ENCODE measurements at regions not wholly inside any gene's neighbourhood (a gene's known extent, or its start where the extent isn't known, plus 50 kb on each side); places are given as distances from the start of the nearest gene placed in this dataset.

DNA sequence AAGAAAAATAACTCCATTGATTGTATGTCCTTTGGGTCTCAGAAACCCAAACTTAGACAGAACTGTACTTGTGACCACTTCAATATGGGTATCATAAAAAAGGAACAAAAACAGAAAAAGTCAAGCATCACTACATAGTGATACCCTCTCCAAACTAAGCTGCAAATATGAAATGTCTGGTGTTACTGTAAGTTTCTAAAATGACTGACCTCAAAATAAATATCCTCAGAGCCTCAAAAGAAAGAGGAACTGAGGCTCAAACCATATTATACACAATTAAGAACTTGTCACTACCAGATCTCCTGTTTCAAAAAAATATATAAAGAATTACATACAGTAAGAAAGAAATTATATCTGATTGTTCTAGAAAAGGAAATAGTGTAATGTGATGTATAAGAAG, 787.9 kb upstream of the KLHL1 start:
- no peak overlapping the region for H3K4me2 ChIP-seq (ENCODE audit: low read length)
- H3K36me3 ChIP-seq (ENCODE audit: low read depth, low read length), result no peaks in the 10 kb centered on the region
- H3K79me2 ChIP-seq (ENCODE audit: low read length), result no peaks in the 10 kb centered on the region
- ChIA-PET CTCF (no interaction called here), POLR2A (ENCODE audit: unreplicated experiment) (no interaction called here)
- ATAC-seq, result no peak
- no peak overlapping the region for H3K4me3 ChIP-seq (ENCODE audit: low read length)
- H3K27ac ChIP-seq (ENCODE audit: low read length), result no peak overlapping the region
- H3K9me2 ChIP-seq (replicated peaks; ENCODE audit: low read length), result no peaks in the 10 kb centered on the region
- H3F3A ChIP-seq (ENCODE audit: low read length, unreplicated experiment), result no peaks in the 10 kb centered on the region
- no TSS peak for BruUV-seq (replicated peaks)
- H3K27me3 ChIP-seq (ENCODE audit: low read length), result no peaks in the 10 kb centered on the region
- H3K9ac ChIP-seq (ENCODE audit: low read length), result no peak overlapping the region
- H2AFZ ChIP-seq (ENCODE audit: low read length), result no peak overlapping the region
- H3K4me1 ChIP-seq (ENCODE audit: insufficient read depth, low read length), result no peaks in the 10 kb centered on the region
- no peak for DNase-seq
- TF ChIP-seq, protein P1, sequence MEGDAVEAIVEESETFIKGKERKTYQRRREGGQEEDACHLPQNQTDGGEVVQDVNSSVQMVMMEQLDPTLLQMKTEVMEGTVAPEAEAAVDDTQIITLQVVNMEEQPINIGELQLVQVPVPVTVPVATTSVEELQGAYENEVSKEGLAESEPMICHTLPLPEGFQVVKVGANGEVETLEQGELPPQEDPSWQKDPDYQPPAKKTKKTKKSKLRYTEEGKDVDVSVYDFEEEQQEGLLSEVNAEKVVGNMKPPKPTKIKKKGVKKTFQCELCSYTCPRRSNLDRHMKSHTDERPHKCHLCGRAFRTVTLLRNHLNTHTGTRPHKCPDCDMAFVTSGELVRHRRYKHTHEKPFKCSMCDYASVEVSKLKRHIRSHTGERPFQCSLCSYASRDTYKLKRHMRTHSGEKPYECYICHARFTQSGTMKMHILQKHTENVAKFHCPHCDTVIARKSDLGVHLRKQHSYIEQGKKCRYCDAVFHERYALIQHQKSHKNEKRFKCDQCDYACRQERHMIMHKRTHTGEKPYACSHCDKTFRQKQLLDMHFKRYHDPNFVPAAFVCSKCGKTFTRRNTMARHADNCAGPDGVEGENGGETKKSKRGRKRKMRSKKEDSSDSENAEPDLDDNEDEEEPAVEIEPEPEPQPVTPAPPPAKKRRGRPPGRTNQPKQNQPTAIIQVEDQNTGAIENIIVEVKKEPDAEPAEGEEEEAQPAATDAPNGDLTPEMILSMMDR (conservative IDR thresholded peaks at IDR 0.05; ENCODE audit: low read depth, low read length), result no peak
- no peak for TF ChIP-seq EZH2phosphoT487 (IDR thresholded peaks at IDR 0.05; ENCODE audit: borderline replicate concordance, low read length)
- TF ChIP-seq EZH2 (IDR thresholded peaks at IDR 0.05; ENCODE audit: low read length, unreplicated experiment), result no peak
- no peaks in the 10 kb centered on the region for H3K9me3 ChIP-seq (ENCODE audit: low read length)
- intact Hi-C loops (cut with micrococcal nuclease), result no loop called here
- H4K20me1 ChIP-seq (ENCODE audit: low read length), result no peaks in the 10 kb centered on the region

DNA sequence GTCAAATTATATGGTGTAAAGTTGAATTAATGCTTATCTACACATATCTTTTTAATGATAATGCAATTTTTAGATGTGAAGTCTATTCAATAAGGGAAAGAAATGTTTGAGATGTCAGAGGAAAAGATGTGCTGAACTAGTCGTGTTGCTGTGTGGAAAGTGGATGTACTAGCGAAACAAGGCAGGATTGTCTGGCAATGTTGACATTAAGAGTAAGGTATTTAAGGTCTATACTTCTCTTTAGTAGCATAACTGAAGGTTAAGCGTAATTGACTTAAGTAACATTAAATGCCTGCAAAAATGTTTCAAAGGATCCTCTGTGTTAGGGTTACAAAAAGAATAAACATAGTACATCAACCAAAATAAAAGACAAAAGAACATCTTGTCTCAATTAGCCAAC, 787.3 kb upstream of the KLHL1 start:
- Histone ChIP-seq H3K4me3 (ENCODE audit: low read length) (no peak overlapping the region), H3K9me2 (replicated peaks; ENCODE audit: low read length) (no peaks in the 10 kb centered on the region), H3K9me3 (ENCODE audit: low read length) (no peaks in the 10 kb centered on the region), H3K36me3 (ENCODE audit: low read depth, low read length) (no peaks in the 10 kb centered on the region), H3K27me3 (ENCODE audit: low read length) (no peaks in the 10 kb centered on the region), H2AFZ (ENCODE audit: low read length) (no peak overlapping the region), H3K4me2 (ENCODE audit: low read length) (no peak overlapping the region), H3K79me2 (ENCODE audit: low read length) (no peaks in the 10 kb centered on the region), H3K27ac (ENCODE audit: low read length) (no peak overlapping the region), H3F3A (ENCODE audit: low read length, unreplicated experiment) (no peaks in the 10 kb centered on the region), H4K20me1 (ENCODE audit: low read length) (no peaks in the 10 kb centered on the region), H3K9ac (ENCODE audit: low read length) (no peak overlapping the region), H3K4me1 (ENCODE audit: insufficient read depth, low read length) (no peaks in the 10 kb centered on the region)
- no TSS peak for BruUV-seq (replicated peaks)
- ATAC-seq (no peak), DNase-seq (no peak)
- POLR2A ChIA-PET (ENCODE audit: unreplicated experiment), result no interaction called here
- intact Hi-C loops (cut with micrococcal nuclease), result no loop called here
- TF ChIP-seq, protein P1 (conservative IDR thresholded peaks at IDR 0.05; ENCODE audit: low read depth, low read length), result no peak
- TF ChIP-seq EZH2 (IDR thresholded peaks at IDR 0.05; ENCODE audit: low read length, unreplicated experiment) (no peak), EZH2phosphoT487 (IDR thresholded peaks at IDR 0.05; ENCODE audit: borderline replicate concordance, low read length) (no peak)
- CTCF ChIA-PET, result no interaction called here

DNA sequence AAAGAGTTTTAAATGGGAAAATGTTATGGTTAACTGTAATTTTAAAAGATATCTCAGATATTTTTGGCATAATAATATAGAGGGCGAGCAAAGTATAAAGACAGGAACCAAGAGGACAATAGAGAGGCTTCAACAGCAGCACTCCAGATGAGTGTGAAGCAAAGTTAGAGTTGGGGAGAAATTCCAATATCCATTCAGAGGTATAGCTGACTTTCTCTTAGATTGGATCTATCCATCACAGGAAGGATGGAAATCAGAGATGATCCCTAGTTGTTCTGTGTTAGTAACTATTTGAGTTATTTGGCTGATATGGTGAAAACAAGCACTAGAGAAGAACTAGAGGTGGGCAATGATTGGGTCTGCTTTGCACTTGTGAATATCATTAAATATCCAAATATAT, 786.0 kb upstream of the KLHL1 start:
- no TSS peak for BruUV-seq (replicated peaks)
- H3K9me3 ChIP-seq (ENCODE audit: low read length), result no peaks in the 10 kb centered on the region
- H3K9ac ChIP-seq (ENCODE audit: low read length), result no peak overlapping the region
- no peak overlapping the region for H3K4me2 ChIP-seq (ENCODE audit: low read length)
- H3F3A ChIP-seq (ENCODE audit: low read length, unreplicated experiment), result no peaks in the 10 kb centered on the region
- H2AFZ ChIP-seq (ENCODE audit: low read length), result no peak overlapping the region
- ATAC-seq, result no peak
- H3K27ac ChIP-seq (ENCODE audit: low read length), result no peak overlapping the region
- H3K27me3 ChIP-seq (ENCODE audit: low read length), result no peaks in the 10 kb centered on the region
- CTCF ChIA-PET, result no interaction called here
- no peak overlapping the region for H3K4me3 ChIP-seq (ENCODE audit: low read length)
- TF ChIP-seq EZH2 (IDR thresholded peaks at IDR 0.05; ENCODE audit: low read length, unreplicated experiment) (no peak), EZH2phosphoT487 (IDR thresholded peaks at IDR 0.05; ENCODE audit: borderline replicate concordance, low read length) (no peak)
- TF ChIP-seq, protein P1 (conservative IDR thresholded peaks at IDR 0.05; ENCODE audit: low read depth, low read length), result no peak
- intact Hi-C loops (cut with micrococcal nuclease), result no loop called here
- H3K79me2 ChIP-seq (ENCODE audit: low read length), result no peaks in the 10 kb centered on the region
- no peaks in the 10 kb centered on the region for H4K20me1 ChIP-seq (ENCODE audit: low read length)
- no peaks in the 10 kb centered on the region for H3K4me1 ChIP-seq (ENCODE audit: insufficient read depth, low read length)
- no peaks in the 10 kb centered on the region for H3K9me2 ChIP-seq (replicated peaks; ENCODE audit: low read length)
- POLR2A ChIA-PET (ENCODE audit: unreplicated experiment), result no interaction called here
- no peaks in the 10 kb centered on the region for H3K36me3 ChIP-seq (ENCODE audit: low read depth, low read length)
- DNase-seq, result no peak
